Activated naive CD4-positive, alpha-beta T cell treated with anti-CD3 and anti-CD28 coated beads for 36 hours (primary cell): ENCODE measurements at regions not wholly inside any gene's neighbourhood (a gene's known extent, or its start where the extent isn't known, plus 50 kb on each side); places are given as distances from the start of the nearest gene placed in this dataset.

Source experiments
- CTCF ChIA-PET: fragments of 350-600 bp; sonication (Branson Sonifier 250); formaldehyde crosslinking; loops from one replicate; lab custom pipeline; 2021; ENCODE audit warnings: antibody characterized with exemption; lab: Charles Lee
- DNase-seq: peaks from one replicate; pipeline ENCODE4 v3.0.0-alpha.2; 2020
- H3K27ac Mint-ChIP-seq: one replicate; pipeline ENCODE4 v1.8.0; 2021; ENCODE audit warnings: mild to moderate bottlenecking, mixed read lengths
- H3K27me3 Mint-ChIP-seq: one replicate; pipeline ENCODE4 v1.8.0; 2021; ENCODE audit warnings: low read depth, mixed read lengths
- H3K36me3 Mint-ChIP-seq: one replicate; pipeline ENCODE4 v1.8.0; 2021; ENCODE audit warnings: low read depth, mixed read lengths
- H3K4me1 Mint-ChIP-seq: one replicate; pipeline ENCODE4 v1.8.0; 2021; ENCODE audit warnings: low read depth, mixed read lengths
- H3K4me3 Mint-ChIP-seq: one replicate; pipeline ENCODE4 v1.8.0; 2021; ENCODE audit warnings: mild to moderate bottlenecking, moderate library complexity, mixed read lengths
- H3K9me3 Mint-ChIP-seq: one replicate; pipeline ENCODE4 v1.8.0; 2021; ENCODE audit warnings: mixed read lengths
- intact Hi-C: fragments of 100-400 bp; cut with micrococcal nuclease; formaldehyde crosslinking; loops from one replicate; pipeline ENCODE4 v1.15.1; 2023

DNA sequence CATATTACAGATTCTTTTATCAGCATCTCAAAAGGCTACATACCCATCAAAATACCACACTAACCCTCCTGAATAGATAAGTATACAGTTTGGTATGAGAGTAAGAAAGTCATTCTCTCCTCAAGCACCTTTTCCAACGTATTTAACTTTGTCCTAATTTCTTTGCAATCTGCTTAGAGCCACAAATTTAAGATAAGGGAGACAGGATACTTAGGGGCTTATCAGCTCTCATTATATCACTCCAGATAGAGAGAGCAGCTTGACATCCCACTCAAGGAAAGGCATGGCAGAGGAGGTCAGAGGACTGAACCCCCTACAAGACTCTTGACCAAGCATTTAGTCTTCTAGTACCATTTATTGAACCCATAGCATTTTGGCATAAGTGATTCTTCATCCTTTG, 262.4 kb downstream of the ADGRA3 start:
- no peaks in the 10 kb centered on the region for H3K27me3 Mint-ChIP-seq
- H3K9me3 Mint-ChIP-seq = no peaks in the 10 kb centered on the region
- CTCF ChIA-PET = interaction anchor here (2.1 kb wide), 1 partner anchor 210 kb away, joined by 5 read pairs; no protein-coding TSS in a partner anchor
- no peak overlapping the region for H3K27ac Mint-ChIP-seq
- no peak for DNase-seq
- H3K36me3 Mint-ChIP-seq = no peaks in the 10 kb centered on the region
- no peak overlapping the region for H3K4me3 Mint-ChIP-seq
- H3K4me1 Mint-ChIP-seq = no peaks in the 10 kb centered on the region
- intact Hi-C loops = no loop called here

- no peaks in the 10 kb centered on the region for H3K36me3 Mint-ChIP-seq
- no peaks in the 10 kb centered on the region for H3K4me1 Mint-ChIP-seq
- CTCF ChIA-PET = no interaction called here
- no peaks in the 10 kb centered on the region for H3K27me3 Mint-ChIP-seq
- H3K9me3 Mint-ChIP-seq = no peaks in the 10 kb centered on the region
- H3K27ac Mint-ChIP-seq = no peak overlapping the region
- no peak overlapping the region for H3K4me3 Mint-ChIP-seq
- no peak for DNase-seq
- intact Hi-C loops = no loop called here
These were observed 269.0 kb downstream of the ADGRA3 start for GRCh38 chr4:22246847-22247246.

DNA sequence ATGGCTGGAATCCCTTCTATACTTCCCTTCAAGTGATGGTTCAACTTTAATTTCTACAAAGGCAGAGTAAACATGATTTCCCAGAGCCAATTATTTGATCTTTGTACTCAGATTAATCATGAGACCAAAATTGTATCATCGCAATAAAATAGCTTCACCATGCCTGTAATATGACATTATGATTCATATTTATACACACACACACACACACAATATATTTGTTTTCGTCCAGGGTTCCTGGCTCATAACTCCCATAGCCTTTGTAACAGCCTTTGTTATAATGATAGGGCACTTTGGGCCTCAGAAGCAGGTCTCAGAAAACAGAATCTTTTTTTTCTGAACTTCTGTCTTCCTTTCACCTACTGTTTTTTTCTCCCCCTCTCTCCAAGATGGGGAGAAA, 270.6 kb downstream of the ADGRA3 start:
- H3K27me3 Mint-ChIP-seq = no peaks in the 10 kb centered on the region
- H3K9me3 Mint-ChIP-seq = peaks cover 4% of the 10 kb centered on the region
- H3K4me1 Mint-ChIP-seq = no peaks in the 10 kb centered on the region
- DNase-seq = no peak
- CTCF ChIA-PET = no interaction called here
- no peaks in the 10 kb centered on the region for H3K36me3 Mint-ChIP-seq
- intact Hi-C loops = no loop called here
- no peak overlapping the region for H3K27ac Mint-ChIP-seq
- no peak overlapping the region for H3K4me3 Mint-ChIP-seq

DNA sequence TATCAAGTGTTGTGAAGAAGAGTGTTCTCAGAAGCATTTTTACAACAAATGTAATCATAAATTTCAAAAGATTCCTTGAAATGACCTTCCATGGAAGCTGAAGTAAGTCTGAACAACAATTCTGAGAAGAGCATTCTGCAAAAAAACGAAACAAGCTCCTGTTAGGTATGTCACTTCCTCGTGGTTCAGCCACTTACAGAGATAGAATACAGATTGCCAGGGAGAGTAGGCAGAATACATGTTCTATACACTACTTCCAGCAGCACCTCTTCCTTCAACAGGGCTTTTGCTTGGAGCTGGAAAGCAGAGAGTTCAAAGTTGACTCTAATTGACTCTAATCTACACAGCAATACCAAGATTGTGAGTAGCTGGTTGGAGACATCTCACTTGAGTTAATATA, 274.5 kb downstream of the ADGRA3 start:
- Mint-ChIP-seq H3K27me3 (peaks cover 2% of the 10 kb centered on the region), H3K4me3 (no peak overlapping the region), H3K27ac (no peak overlapping the region), H3K9me3 (peaks cover 4% of the 10 kb centered on the region), H3K4me1 (no peaks in the 10 kb centered on the region), H3K36me3 (no peaks in the 10 kb centered on the region)
- DNase-seq = no peak
- CTCF ChIA-PET = interaction anchor here (0.6 to 2.3 kb wide), 2 partner anchors 148 to 477 kb away, joined by 3 to 8 read pairs; no protein-coding TSS in a partner anchor
- intact Hi-C loops = no loop called here

DNA sequence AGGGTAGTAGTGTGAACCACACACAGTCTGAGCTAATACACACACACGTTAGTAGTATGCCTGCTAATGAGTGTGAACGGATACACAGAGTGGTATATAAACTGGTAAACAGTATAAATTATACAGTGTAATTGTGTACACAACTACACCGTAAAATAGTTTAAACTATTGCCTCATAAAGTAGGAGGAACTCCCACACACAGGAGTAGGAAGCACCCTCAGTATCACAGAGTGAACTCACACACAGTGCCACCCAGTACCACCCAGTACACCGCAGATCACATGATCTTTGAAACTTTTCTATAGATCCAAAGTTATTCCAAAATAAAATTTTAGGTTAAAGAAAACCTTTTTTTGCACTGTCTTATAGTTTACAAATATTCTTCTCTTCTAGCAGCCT, 275.1 kb downstream of the ADGRA3 start:
- intact Hi-C loops = no loop called here
- peaks cover 4% of the 10 kb centered on the region for H3K27me3 Mint-ChIP-seq
- peaks cover 4% of the 10 kb centered on the region for H3K9me3 Mint-ChIP-seq
- H3K4me1 Mint-ChIP-seq = no peaks in the 10 kb centered on the region
- DNase-seq = no peak
- CTCF ChIA-PET = interaction anchor here (0.6 to 2.3 kb wide), 2 partner anchors 148 to 476 kb away, joined by 3 to 8 read pairs; no protein-coding TSS in a partner anchor
- H3K4me3 Mint-ChIP-seq = no peak overlapping the region
- no peak overlapping the region for H3K27ac Mint-ChIP-seq
- no peaks in the 10 kb centered on the region for H3K36me3 Mint-ChIP-seq

DNA sequence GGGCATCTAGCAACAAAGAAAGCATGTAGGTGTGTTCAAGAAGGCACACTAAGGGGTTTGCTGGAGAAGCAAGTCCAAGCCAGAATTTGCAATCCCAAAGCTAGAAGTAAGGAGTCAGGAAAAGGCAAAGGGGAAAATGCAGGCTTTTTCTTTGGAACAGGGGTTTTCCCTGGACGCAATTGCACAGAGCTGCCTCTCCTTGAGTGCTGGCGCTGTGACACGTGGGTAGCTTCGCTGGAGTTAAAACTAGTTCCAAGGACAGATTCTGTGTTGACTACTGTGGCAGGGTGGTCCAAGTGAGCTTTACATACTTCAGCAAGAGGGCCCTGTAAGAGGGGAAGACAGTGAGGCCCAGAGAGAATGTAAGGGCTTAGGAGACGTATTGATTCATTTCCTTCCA, 277.1 kb downstream of the ADGRA3 start:
- Mint-ChIP-seq H3K4me1 (no peaks in the 10 kb centered on the region), H3K9me3 (peaks cover 4% of the 10 kb centered on the region), H3K4me3 (no peak overlapping the region), H3K36me3 (no peaks in the 10 kb centered on the region), H3K27me3 (peaks cover 4% of the 10 kb centered on the region), H3K27ac (no peak overlapping the region)
- intact Hi-C loops = loop anchor here (5.0 kb wide), 1 partner anchor 446 kb away; no protein-coding TSS in a partner anchor
- no peak for DNase-seq
- CTCF ChIA-PET = interaction anchor here (0.6 kb wide), 1 partner anchor 234 kb away, joined by 3 read pairs; no protein-coding TSS in a partner anchor

DNA sequence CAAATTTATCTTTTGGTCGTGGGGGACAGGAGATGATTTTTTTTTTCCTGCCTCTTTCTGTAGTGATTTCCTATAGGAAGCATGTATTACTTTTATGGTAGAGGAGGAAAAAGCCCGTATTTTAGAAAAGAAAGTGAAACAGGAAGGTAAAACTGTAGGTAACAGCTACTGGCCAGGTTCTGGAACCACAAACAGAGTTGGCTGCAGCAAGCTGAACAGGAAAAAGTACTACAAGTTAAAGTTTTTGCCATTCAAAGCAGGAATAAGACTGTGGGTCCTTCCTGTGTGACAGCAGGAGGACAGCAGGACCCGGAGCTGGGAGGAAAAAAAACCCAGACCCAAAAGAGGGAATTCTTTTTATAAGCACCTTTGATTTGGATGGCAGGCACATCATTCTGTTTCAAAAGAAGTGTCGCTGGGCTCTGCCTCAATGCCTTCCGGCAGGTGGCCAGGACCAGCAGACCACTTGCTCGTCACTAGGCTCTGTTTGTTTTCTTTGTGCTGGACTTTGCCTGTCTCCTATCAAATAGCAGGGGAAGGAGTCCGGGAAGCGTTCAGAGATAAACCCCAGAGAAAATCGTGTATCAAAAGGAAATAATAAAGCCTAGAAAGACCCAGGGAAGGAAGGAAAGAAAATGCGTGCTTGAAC, 277.9 kb downstream of the ADGRA3 start:
- Mint-ChIP-seq H3K9me3 (peaks cover 4% of the 10 kb centered on the region), H3K27ac (no peak overlapping the region), H3K36me3 (no peaks in the 10 kb centered on the region), H3K4me3 (no peak overlapping the region), H3K27me3 (peaks cover 4% of the 10 kb centered on the region), H3K4me1 (no peaks in the 10 kb centered on the region)
- DNase-seq = no peak
- CTCF ChIA-PET = interaction anchor here (0.6 to 1.4 kb wide), 4 partner anchors 23 to 1351 kb away, joined by 3 to 8 read pairs (median 4); no protein-coding TSS in a partner anchor
- intact Hi-C loops = loop anchor here (1.0 to 5.0 kb wide), 3 partner anchors 151 to 453 kb away; no protein-coding TSS in a partner anchor

GRCh38 chr4:22237155-22237751, 278.6 kb downstream of the ADGRA3 start:
- DNase-seq = peak; percentile 70
- Mint-ChIP-seq H3K9me3 (peaks cover 4% of the 10 kb centered on the region), H3K4me3 (no peak overlapping the region), H3K4me1 (no peaks in the 10 kb centered on the region), H3K36me3 (no peaks in the 10 kb centered on the region), H3K27me3 (peaks cover 4% of the 10 kb centered on the region), H3K27ac (no peak overlapping the region)
- CTCF ChIA-PET = interaction anchor here (0.6 to 1.4 kb wide), 4 partner anchors 23 to 1350 kb away, joined by 3 to 8 read pairs (median 4); no protein-coding TSS in a partner anchor
- intact Hi-C loops = loop anchor here (1.0 to 5.0 kb wide), 3 partner anchors 152 to 454 kb away; no protein-coding TSS in a partner anchor

- H3K27me3 Mint-ChIP-seq = peaks cover 4% of the 10 kb centered on the region
- no peaks in the 10 kb centered on the region for H3K9me3 Mint-ChIP-seq
- CTCF ChIA-PET = interaction anchor here (0.8 kb wide), 1 partner anchor 446 kb away, joined by 3 read pairs; no protein-coding TSS in a partner anchor
- no peaks in the 10 kb centered on the region for H3K36me3 Mint-ChIP-seq
- H3K27ac Mint-ChIP-seq = no peak overlapping the region
- H3K4me3 Mint-ChIP-seq = no peak overlapping the region
- no peaks in the 10 kb centered on the region for H3K4me1 Mint-ChIP-seq
- intact Hi-C loops = loop anchor here (2.0 to 5.0 kb wide), 2 partner anchors 443 to 455 kb away; no protein-coding TSS in a partner anchor
- DNase-seq = no peak
These were observed 280.2 kb downstream of the ADGRA3 start for GRCh38 chr4:22235698-22236097.

DNA sequence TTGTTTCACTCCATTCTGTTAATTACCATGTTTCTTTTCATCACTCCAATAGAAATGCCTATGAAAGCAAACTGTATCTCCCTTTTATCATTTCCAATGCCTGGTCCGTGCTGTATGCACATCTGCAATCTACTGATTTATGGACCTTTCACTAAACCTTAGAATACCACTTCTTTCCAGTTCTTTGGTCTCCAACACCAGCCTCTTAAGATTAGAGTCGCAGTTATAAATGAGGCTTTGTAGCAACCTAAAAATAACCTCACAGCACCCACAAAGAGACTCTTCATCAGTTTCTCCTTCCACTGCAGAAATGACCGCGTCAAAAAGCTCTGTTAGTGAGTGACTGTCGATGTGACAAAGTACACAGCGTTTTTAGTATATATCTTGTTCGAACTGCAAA, 282.6 kb downstream of the ADGRA3 start:
- intact Hi-C loops = no loop called here
- no peak for DNase-seq
- no peak overlapping the region for H3K4me3 Mint-ChIP-seq
- H3K27ac Mint-ChIP-seq = no peak overlapping the region
- no peaks in the 10 kb centered on the region for H3K9me3 Mint-ChIP-seq
- no peaks in the 10 kb centered on the region for H3K36me3 Mint-ChIP-seq
- CTCF ChIA-PET = no interaction called here
- no peaks in the 10 kb centered on the region for H3K4me1 Mint-ChIP-seq
- H3K27me3 Mint-ChIP-seq = peaks cover 2% of the 10 kb centered on the region

DNA sequence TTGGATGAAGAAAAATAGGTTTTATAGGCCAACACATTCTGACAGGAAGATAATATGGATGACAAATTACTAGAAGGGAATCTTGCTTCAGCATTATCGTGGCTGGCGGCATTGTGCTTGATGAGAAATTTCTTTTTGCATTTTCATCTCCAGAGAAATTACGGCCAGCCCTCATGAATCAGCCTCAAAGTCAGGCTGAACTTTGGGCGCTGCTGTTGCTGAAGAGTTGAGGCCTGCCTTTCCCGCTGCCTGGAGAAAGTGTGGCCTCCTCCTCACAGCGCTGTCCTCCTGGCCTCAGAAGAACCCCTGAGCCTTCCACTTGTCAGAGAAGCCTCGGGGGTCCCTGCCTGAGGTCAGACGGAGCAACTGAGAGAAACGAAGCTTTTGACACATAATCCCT, 272.4 kb upstream of the KCNIP4 start:
- Mint-ChIP-seq H3K36me3 (no peaks in the 10 kb centered on the region), H3K27ac (no peak overlapping the region), H3K27me3 (no peaks in the 10 kb centered on the region), H3K9me3 (no peaks in the 10 kb centered on the region), H3K4me1 (no peaks in the 10 kb centered on the region), H3K4me3 (no peak overlapping the region)
- CTCF ChIA-PET = no interaction called here
- no peak for DNase-seq
- intact Hi-C loops = no loop called here

GRCh38 chr4:22217480-22217879, 268.9 kb upstream of the KCNIP4 start:
- no peak overlapping the region for H3K4me3 Mint-ChIP-seq
- H3K4me1 Mint-ChIP-seq = no peaks in the 10 kb centered on the region
- H3K27ac Mint-ChIP-seq = no peak overlapping the region
- H3K36me3 Mint-ChIP-seq = no peaks in the 10 kb centered on the region
- H3K9me3 Mint-ChIP-seq = no peaks in the 10 kb centered on the region
- CTCF ChIA-PET = no interaction called here
- H3K27me3 Mint-ChIP-seq = no peaks in the 10 kb centered on the region
- no peak for DNase-seq
- intact Hi-C loops = no loop called here
